ENCODE measurements at regions not wholly inside any gene's neighbourhood (a gene's known extent, or its start where the extent isn't known, plus 50 kb on each side); places are given as distances from the start of the nearest gene placed in this dataset.

GRCh38 chr2:103660519-103660918, 898.7 kb downstream of the TMEM182 start:
- Histone ChIP-seq H3K9me3 (ENCODE audit: severe bottlenecking) (no peaks in the 10 kb centered on the region), H3K4me3 (ENCODE audit: low read depth, low read length) (no peak overlapping the region), H3K27me3 (ENCODE audit: insufficient read depth, low read depth, severe bottlenecking) (peaks cover 8% of the 10 kb centered on the region), H3K36me3 (no peaks in the 10 kb centered on the region), H3K27ac (no peak overlapping the region)
- no peak for TF ChIP-seq CTCF (IDR thresholded peaks at IDR 0.05; ENCODE audit: low read depth, low read length)
- DNase-seq, result no peak

DNA sequence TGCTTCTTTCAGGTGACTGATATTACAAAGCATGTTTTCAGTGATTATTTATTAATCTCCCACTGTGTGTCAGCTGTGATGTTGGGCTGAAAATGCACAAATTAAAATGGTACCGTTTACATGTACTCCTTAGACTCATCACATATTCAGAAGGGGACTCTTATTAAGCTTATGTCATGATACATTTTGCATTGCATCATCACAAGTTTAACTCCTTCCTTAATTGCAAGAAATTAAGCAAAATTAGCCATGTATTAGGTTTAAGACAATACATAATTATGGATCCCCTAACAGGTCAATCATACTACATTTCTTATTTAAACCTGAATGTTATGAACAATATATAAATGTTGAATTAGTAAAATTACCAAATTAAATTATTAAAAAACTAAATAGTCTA, 899.1 kb downstream of the TMEM182 start:
- no peak overlapping the region for H3K27ac ChIP-seq
- H3K9me3 ChIP-seq (ENCODE audit: severe bottlenecking), result no peaks in the 10 kb centered on the region
- no peak overlapping the region for H3K4me3 ChIP-seq (ENCODE audit: low read depth, low read length)
- TF ChIP-seq CTCF (IDR thresholded peaks at IDR 0.05; ENCODE audit: low read depth, low read length), result no peak
- H3K27me3 ChIP-seq (ENCODE audit: insufficient read depth, low read depth, severe bottlenecking), result peaks cover 8% of the 10 kb centered on the region
- no peaks in the 10 kb centered on the region for H3K36me3 ChIP-seq
- no peak for DNase-seq

DNA sequence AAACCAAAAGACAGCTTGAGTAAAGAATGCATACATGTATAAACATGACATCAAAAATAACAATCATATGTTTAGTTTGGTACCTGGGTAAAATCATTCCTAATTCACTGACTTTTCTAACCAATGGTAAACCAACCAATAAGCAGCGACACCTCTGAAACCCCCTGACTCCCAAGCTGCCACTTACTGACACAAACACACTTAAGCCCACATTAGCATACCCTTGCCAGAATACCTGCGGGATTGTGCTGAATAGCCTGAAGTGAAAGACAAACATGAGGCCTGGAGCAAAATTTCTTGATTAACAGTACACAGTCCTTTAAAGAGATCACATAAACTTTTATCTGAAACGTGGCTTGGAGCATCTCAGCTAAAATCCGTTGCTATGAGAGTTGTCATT, 902.9 kb downstream of the TMEM182 start:
- TF ChIP-seq CTCF (IDR thresholded peaks at IDR 0.05; ENCODE audit: low read depth, low read length), result no peak
- no peaks in the 10 kb centered on the region for H3K9me3 ChIP-seq (ENCODE audit: severe bottlenecking)
- DNase-seq, result no peak
- peaks cover 18% of the 10 kb centered on the region for H3K27me3 ChIP-seq (ENCODE audit: insufficient read depth, low read depth, severe bottlenecking)
- no peak overlapping the region for H3K27ac ChIP-seq
- H3K4me3 ChIP-seq (ENCODE audit: low read depth, low read length), result no peak overlapping the region
- H3K36me3 ChIP-seq, result no peaks in the 10 kb centered on the region

- no peak for TF ChIP-seq CTCF (IDR thresholded peaks at IDR 0.05; ENCODE audit: low read depth, low read length)
- DNase-seq, result no peak
- H3K27me3 ChIP-seq (ENCODE audit: insufficient read depth, low read depth, severe bottlenecking), result peaks cover 18% of the 10 kb centered on the region
Measured at GRCh38 chr2:103667335-103667884, 905.6 kb downstream of the TMEM182 start.

GRCh38 chr2:103669531-103669930, 907.7 kb downstream of the TMEM182 start:
- no peak overlapping the region for H3K4me3 ChIP-seq (ENCODE audit: low read depth, low read length)
- DNase-seq, result no peak
- no peaks in the 10 kb centered on the region for H3K9me3 ChIP-seq (ENCODE audit: severe bottlenecking)
- H3K36me3 ChIP-seq, result no peaks in the 10 kb centered on the region
- no peak overlapping the region for H3K27ac ChIP-seq
- TF ChIP-seq CTCF (IDR thresholded peaks at IDR 0.05; ENCODE audit: low read depth, low read length), result no peak
- H3K27me3 ChIP-seq (ENCODE audit: insufficient read depth, low read depth, severe bottlenecking), result peaks cover 18% of the 10 kb centered on the region

More at GRCh38 chr2:103667335-103667884, 905.6 kb downstream of the TMEM182 start:
- H3K36me3 ChIP-seq, result no peaks in the 10 kb centered on the region
- no peak overlapping the region for H3K27ac ChIP-seq
- no peaks in the 10 kb centered on the region for H3K9me3 ChIP-seq (ENCODE audit: severe bottlenecking)
- no peak overlapping the region for H3K4me3 ChIP-seq (ENCODE audit: low read depth, low read length)

Data from WERI-Rb-1 (cell line).